Central memory CD4-positive, alpha-beta T cell (primary cell): ENCODE measurements at regions not wholly inside any gene's neighbourhood (a gene's known extent, or its start where the extent isn't known, plus 50 kb on each side); places are given as distances from the start of the nearest gene placed in this dataset.
"Not testable (repeated sequence)": the region's sequence is repeated elsewhere in the genome, so short reads cannot be mapped to it uniquely, and the experiment has no call there.

Experiments
- DNase-seq: peaks from one replicate; pipeline ENCODE4 v3.0.0; 2022

DNA sequence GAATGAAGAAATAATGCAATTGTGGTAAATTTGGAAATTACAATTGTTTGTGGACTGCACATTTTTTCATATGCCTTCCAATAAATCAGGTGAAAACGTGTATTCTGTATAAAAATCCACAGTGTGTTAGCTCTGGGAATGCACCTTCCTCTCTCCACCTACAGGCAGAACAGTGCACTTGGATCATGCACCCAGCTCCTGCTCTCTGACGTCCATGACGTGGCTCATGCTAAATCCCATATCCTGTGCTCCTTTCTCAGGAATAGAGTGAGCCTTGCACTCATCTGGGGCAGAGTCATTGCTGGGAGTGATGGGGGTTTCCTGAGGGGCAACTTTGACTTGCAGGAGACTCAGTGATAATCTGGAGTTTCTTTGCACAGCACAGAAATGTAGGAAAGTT, 1282.1 kb downstream of the TMEM121 start:
- DNase-seq, result no peak

DNA sequence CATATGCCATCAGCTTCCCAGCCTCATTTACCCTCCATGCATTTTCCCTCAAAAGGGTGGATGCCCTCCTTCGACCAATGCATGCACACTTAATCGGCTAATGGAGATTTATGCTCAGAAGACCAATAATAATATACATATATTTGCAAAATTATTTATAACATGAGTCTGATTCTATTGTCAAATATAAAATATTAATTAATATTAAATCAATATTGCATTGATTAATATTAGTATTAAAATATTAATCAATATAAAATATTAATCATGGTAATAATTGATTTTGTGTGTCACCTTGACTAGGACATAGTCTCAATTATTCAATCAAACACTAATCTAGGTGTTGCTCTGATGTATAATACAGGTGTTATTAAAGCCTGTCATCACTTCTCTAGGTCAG, 1282.5 kb downstream of the TMEM121 start:
- no peak for DNase-seq

DNA sequence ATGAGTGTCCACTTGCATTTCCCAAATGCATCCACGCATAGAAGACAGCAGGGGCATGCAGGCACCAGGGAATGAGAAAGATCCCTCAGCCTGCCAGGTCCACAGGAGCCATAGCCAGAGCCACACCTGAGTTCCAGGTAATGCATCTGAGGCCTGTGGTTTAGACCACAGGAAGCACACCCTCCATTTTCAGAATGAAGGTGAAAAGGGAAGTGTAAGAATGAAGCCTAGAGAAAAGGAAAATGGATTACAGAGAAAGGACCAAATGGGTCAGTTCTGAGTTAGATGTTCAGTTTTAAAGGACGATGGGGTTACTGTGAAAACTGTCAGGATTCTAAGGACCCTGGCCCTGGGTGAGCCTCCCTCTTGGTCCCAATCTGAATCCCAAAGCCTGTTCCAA, 1283.2 kb downstream of the TMEM121 start:
- no peak for DNase-seq

DNA sequence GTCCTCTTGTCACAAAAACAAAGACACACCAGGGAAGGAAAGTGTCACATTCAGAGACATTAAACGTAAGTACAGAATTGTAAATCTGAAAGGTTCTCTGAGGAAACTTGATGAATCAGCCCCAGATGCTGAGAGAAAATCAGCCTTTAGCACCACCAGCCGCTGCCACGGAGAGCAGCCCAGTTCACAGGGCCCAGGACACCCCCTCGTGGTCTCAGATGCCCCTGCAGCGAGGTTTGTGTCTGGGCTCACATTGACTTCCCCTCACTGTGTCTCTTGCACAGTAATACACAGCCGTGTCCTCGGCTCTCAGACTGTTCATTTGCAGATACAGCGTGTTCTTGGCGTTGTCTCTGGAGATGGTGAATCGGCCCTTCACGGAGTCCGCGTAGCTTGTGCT, 1283.8 kb downstream of the TMEM121 start:
- not testable (repeated sequence) for DNase-seq

DNA sequence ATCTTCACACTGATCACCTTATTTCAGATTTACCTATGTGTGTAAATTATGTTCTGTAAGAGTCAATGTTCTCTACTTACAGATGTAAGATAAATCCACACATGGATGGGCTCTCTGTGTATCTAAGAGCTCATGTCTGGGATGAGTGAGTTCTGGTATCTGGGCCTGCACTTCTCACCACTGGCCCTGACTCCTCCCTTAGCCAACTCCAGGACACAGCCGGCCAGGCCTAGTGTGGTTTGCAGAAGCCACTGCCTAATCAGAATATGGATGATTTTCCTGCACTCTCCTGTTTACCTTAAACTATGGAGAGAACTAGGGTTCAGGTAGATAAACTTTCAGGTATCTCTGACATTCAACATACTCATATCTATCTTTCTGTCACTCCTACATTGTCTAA, 1284.8 kb downstream of the TMEM121 start:
- DNase-seq, result no peak

DNA sequence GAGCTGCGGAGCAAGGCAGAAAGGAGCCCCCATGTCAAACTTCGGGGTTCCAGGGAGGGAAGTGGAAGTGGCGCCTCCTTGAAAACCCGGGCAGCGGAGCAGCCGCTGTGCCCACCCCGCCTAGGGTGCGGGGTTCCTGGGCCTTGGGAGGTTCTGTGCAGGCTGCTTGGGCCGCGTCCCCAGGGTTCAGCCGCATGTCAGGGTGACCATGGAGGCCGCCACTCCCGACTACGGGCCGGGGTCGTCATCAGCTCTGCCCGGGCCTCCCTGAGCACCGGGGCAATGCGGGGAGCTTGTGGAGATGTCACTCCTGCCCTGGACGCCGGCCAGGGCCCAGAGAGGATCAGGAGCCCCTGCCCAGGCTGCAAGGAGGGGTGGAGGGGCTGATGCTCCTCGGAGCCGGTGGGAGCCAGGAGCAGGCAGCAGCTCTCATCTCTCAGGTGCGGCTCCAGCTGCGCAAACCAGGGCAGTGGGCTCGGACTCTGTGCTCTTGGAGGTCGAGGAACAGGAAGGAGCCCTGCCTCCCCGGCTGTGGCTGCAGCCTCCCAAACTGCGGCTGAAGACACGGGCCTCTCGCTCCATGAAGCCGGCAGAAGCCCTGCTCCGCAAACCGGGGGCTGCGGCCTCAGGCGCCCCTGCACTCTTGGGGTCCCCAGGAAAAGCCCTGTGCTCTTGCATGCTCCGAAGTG, 1286.5 kb downstream of the TMEM121 start:
- DNase-seq, result no peak

DNA sequence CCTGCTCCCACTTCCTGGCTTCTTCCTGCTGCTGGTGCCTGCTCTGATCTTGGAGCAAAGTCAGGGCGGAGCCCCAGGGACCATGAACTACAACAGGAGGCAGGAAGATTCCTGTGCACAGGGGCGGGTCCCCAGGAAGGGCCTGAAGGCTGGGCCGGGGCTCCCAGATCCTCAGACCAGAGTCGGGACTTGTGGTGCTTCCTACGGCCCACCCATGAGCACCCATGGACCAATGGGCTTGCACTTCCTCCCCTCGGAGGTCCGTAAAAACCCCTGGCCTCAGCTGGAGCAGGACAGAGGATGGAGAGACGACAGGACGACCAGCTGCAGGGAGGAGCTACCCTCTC, 1287.1 kb downstream of the TMEM121 start:
- no peak for DNase-seq

DNA sequence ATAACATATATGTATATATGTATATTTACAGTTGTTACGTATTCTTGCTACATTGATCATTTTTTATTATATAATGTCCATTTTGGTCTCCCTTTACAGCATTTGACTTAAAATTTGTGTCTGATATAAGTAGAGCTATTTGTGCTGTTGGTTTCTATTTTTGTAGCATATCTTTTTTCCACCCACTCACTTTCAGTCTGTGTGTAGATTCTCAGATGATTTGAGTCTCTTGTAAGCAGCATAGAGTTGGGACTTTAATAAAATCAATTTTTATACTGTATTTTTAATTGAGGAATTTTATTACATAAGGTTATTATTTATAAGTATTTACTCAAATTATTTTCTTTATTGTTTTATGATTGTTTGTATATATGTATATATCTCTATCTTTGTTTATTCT, 1293.7 kb downstream of the TMEM121 start:
- no peak for DNase-seq

DNA sequence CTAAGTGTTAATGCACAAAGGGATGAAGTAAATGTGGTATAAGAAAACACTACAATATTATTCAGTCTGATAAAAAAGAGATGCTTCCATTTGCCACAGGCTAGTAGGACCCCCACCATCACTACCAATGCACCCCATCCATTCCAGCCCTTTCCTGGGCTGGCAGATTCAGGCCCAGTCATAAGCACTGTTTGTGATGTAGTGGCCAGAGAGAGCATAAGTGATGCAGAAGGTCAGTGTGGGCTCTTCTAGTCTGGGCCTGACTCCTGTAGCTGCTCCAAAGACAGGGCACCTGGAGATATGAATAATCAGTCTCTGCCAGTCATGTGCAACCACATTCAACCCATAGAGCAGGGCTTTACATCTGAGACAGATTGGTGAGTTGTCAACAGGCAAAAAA, 1294.7 kb downstream of the TMEM121 start:
- DNase-seq, result no peak

DNA sequence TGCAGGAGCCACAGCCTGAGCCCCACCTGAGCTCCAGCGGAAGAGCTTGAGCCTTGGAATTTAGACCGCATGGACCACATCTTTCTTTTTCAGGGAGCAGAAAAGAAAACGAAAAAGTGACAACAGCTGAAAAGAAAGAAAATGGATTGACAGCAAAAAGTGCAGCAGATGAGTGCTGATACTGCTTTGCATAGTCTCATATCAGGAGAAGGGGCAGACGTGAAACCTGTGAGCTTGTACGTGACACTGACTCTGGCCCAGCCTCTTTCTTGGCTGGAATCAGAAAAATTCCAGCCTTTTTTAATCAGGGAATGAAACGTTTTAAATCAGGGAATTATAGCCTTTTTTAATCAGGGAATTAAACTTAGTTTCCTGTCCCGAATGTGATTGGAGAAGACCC, 1296.5 kb downstream of the TMEM121 start:
- no peak for DNase-seq

DNA sequence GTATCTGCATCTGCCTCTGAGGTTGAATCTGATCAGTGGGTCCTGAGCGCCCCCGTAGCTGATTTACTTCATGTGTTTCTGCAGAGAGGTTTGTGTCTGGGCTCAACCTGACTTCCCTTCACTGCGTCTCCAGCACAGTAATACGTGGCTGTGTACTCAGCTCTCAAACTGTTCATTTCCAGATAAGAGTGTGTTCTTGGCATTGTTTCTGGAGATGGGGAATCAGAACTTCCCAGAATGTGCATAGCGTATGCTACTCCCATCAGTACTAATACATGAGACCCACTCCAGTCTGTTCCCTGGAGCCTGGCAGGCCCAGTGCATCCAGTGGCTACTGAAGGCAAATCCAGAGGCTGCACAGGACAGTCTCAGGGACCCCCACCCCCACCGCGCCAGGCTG, 1297.2 kb downstream of the TMEM121 start:
- no peak for DNase-seq

DNA sequence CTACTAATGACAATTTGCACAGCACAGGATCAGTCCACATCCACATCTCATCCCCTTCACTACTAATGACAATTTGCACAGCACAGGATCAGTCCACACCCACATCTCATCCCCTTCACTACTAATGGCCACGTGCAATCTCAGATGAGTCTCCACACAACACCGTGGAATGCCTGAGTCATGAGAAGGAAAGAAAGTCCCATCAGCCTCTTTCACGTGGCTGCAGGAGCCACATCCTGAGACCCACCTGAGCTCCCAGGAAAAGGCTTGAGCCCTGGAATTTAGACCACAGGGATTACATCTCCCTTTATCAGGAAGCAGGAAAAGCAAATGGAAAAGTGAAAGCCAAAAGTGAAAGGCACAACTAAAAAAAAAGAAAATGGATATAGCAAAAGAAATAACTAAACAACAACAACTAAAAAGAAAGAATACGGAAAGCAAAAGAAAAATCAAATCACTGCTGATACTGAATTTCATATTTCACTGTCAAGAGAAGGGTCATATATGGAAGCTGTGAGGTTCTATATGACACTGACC, 1300.5 kb downstream of the TMEM121 start:
- no peak for DNase-seq

DNA sequence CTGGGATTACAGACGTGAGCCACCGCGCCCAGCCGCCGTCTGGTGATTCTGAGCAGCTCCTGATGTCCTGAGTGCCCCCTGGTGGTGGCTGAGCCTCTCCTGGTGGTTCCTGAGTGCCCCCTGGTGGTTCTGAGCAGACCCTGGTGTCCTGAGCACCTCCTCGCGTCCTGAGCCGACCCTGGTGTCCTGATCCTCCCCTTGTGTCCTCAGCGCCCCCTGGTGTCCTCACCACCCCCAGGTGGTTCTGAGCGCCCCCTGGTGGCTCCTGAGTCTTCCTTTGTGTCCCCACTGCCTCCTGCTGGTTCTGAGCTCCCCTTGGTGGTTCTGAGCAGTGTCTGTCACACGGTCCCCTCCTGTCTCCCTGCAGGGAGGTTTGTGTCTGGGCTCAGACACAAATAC, 1304.9 kb downstream of the TMEM121 start:
- peak; percentile 34 for DNase-seq

DNA sequence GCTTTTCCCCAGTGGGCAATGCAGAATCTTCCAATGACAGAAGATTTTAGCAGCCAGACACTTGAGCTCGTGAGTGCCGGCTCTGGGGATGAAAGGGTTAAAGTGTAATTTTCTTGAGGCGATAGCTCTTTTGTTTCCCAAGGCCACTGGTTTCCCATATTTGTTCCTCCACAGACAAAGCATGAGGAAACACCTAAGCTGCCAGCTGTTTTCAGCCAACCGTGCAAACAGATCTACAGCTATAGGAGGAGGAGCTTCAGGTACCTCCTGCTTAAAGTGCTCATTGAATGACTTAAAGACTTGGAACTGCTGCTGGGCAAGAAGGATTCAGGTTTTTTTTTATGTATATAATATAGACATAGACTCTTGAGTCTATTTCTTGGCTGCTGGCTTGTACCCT, 1311.5 kb downstream of the TMEM121 start:
- DNase-seq, result no peak

DNA sequence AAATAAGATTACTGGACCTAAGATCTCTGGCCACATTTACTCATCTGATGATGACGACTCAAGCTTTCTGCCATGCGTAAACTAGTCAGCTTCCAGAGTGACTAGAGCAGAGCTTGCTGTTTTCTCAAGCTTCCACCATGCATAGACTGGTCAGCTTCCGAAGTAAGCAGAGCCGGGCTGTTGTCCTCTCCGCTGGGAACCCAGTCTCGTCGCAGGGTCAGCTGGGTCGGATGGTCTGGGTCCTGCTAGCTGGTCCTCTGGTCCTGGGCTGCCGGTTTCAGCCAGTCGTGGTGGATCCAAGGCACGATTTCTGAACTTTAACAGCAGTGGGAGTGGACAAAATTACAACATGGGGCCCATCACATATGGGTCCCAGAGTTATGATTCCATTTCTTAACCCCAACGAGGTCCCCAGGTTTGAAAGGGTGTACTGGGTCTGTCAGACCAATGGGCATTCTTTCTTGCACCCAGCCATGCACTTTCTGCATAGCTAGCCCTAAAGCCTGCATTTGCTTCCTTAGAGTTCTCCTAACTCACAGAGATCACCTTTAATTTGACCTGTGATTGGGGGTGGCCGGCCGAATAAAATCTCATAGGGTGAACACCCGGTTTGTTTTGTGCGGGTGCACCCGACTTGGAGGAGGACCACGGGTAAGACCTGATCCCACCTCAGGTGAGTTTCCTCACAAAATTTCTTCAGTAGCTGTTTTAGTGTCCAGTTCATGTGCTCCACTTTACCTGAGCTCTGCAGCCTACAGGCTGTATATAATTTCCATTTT, 1312.8 kb downstream of the TMEM121 start:
- no peak for DNase-seq

DNA sequence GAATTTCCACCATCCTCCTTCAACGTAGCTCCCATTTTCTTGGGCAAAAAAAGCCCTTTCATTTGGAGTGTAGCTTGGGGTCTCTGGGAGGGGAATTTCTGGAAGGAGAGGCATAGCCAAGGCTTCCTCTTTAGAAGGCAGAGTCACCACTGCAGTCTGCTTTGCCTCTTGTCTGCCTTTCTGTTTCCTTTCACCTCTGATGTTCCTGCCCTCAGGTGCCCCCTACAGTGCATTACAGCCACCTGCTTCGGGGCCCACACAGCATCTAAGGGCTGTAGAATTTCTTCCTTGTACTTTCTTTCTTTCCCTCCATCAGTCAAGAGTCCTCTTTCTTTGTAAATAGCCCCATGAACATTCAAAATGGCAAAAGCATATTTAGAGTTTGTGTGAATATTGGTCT, 1313.9 kb downstream of the TMEM121 start:
- DNase-seq, result no peak

DNA sequence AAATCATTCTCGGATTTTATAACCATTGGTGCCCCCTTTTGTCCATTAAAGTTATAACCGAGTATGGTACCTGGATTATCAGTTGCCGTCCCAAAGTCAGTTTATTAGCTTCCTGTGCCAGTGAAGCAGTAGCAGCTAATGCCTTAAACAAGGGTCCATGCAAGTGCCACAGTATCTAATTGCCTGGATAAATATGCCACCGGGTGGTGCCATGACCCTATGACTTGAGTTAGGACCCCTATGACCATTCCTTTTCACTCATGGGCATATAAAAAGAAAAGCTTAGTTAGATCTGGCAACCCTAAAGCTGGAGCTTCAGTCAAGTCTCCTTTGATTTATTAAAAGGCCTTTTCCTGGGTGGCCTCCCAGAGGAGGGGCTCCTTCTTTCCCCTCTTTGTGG, 1314.6 kb downstream of the TMEM121 start:
- DNase-seq, result no peak

DNA sequence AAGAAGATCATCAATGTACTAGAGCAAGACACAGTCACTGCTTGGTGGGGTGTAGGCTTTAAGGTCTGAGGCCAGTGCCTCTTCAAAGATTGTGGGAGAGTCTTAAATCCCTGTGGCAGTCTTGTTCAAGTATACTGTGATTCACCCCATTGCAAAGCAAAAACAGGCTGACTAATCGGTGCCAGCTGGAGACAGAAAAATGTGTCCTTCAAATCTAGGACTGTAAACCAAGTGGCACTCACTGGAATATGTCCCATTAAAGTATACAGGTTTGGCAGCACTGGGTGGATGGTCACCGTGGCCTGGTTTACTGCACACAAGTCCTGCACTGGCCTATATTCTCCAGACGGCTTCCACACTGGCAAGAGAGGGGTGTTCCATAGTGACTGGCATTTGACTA, 1315.3 kb downstream of the TMEM121 start:
- no peak for DNase-seq

DNA sequence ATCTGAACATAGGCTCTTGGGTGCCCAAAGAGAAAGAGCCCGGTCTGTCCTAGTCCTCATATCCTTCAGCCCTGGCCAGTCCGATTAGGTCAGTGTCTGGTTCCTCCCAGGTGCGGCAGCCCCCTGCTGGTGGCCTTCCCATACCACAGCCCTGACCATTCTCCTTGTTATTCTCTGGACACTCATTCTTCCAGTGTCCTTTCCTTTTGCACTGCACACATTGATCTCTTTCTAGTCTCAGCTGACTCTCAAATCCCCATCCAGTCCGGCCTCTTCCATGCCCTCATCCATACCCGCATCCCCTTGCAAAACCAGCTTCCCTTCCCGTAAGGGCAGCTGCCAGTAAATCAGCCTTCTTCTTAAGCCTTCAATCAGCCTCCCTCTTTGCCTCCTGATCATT, 1316.3 kb downstream of the TMEM121 start:
- DNase-seq, result no peak

DNA sequence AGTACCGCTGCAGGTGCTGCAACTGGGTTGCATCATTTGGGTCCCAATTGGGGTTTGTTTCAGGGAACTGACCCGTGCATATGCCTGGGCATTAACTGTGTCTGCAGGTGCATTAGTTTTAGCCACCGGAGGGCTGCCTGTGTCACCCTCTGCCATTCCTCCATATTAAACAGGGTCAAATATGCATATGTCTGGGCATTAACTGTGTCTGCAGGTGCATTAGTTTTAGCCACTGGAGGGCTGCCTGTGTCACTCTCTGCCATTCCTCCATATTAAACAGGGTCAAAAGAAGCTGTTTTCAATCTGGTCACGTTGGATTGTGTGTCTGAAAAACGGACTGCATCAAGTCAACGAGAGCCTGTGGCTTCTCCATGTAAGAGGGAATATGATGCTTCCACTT, 1317.0 kb downstream of the TMEM121 start:
- no peak for DNase-seq

DNA sequence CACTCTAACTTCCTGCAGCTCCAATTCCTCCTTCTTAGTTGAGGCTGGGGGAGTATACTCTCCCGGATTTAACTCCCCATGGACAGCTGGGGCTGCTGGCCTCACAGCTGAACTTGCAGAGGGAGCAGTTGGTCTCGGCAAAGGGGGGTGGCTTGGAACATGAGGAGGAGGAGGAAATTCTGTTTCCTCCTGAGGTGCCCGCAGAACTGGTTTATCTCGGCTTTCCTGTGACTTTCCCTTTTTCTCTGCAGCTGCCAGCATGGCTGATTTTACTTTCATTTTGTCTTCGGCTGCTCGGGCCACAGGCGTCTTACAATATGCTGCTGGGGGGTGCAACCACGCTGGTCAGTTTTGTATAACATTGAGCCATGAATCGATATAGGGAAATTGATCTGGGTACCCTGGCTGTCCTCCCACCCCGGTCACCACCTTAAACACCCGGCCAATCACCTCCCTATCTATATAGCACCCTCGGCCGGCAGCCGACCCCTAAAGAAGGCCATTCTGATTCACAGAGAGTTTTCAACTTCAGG, 1317.6 kb downstream of the TMEM121 start:
- DNase-seq, result peak; percentile 37

DNA sequence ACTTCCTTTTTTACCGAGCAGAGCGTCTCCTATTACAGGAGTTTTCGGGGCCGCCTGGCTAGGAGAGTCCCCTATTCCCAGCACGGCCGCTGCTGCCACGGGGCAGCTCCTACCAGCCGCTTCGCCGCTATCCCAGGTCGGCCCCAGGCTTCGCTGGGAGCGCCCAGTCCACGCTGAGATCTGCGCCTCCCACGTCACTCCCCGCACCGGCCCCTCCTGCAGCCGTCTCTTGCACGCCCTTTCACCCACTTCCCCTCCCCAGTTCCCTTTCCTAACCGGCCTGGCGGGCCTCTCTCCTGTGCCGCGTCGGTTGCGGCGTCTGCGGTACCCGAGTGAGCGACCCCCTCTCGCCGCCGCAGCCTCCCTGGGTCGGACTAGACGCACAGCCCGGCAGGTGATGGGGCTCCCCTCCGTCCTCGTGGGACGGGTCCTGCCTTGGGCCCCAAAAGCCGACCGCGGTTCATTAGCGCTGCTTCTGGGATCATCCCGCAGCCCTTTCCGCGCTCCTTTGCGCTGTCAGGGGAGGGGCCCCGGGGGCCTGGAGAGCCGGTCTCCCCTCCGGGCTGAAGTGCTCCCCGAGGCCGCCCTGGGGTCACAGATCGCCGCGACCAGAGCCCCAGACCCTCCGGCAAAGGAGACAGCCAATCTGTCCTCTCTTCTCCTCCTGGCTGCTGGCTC, 1318.4 kb downstream of the TMEM121 start:
- DNase-seq, result peak; percentile 68

DNA sequence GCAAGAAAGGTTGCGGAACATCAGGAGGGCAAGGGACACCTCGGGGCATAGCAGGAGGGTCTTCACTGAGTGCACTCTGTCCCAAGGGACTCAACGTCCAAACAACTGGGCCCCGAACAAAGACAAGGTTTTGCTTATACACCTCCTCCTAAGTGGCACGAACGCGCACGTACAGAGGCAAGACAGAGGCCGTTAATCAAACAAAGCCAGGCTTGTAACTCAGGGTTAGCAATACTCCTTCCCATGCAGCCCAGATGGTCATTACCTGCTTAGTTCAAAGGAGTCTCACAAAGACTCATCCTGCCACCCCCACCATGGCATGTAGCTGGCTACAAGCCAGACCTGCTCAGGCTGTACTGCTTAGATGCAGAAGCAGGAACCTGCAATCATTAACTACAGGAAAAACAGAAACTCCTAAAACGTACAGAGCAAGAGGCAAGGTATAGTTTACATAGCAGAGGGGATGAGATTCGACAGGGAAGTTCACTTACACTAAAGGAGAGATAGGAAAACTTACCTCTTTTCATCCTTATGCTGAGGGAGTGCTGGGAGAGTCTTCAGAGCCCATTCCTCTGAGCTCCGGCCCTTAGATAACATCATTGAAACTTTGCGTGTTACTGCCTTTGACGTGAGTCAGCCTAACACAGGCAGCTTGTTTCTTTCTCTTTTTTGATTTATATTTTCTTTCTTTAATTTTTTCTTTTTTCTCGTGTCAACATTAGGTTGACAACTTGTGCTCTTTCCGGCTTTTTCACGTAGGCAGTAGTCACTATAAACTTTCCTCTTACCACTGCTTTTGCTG, 1319.1 kb downstream of the TMEM121 start:
- peak; percentile 15 for DNase-seq
